GM23338 (cell line): ENCODE measurements at regions not wholly inside any gene's neighbourhood (a gene's known extent, or its start where the extent isn't known, plus 50 kb on each side); places are given as distances from the start of the nearest gene placed in this dataset.

Experiments
- ATAC-seq: fragments of 200-7000 bp; cut with Tn5 transposase; 3 replicates; pipeline ENCODE4 v1.9.1; 2020
- DNase-seq: peaks from one replicate; pipeline ENCODE4 v3.0.0-alpha.2; 2015; ENCODE audit warnings: low spot score
- H2AFZ ChIP-seq: fragments of 200-600 bp; sonication (generic); 2 replicates; pipeline ENCODE4 v1.8.0; 2016; ENCODE audit warnings: antibody characterized with exemption, mild to moderate bottlenecking, moderate library complexity
- H3F3A ChIP-seq: fragments of 200-600 bp; sonication (generic); replicated peaks from 2 replicates; pipeline ENCODE4 v1.8.0; 2017; ENCODE audit warnings: antibody characterized with exemption, mixed run types, low read depth
- H3K27ac ChIP-seq: fragments of 200-600 bp; sonication (generic); 2 replicates; pipeline ENCODE4 v1.6.1; 2016; ENCODE audit warnings: low read depth
- H3K27me3 ChIP-seq: fragments of 200-600 bp; sonication (generic); 2 replicates; pipeline ENCODE4 v1.8.0; 2016; ENCODE audit warnings: mild to moderate bottlenecking, mixed run types, moderate library complexity; ENCODE audit not compliant: insufficient read depth
- H3K36me3 ChIP-seq: fragments of 200-600 bp; sonication (generic); 2 replicates; pipeline ENCODE4 v1.8.0; 2016; ENCODE audit warnings: mild to moderate bottlenecking; ENCODE audit not compliant: insufficient read depth
- H3K4me1 ChIP-seq: fragments of 200-600 bp; sonication (generic); 2 replicates; pipeline ENCODE4 v1.8.0; 2016; ENCODE audit warnings: mild to moderate bottlenecking, moderate library complexity; ENCODE audit not compliant: insufficient read depth
- H3K4me2 ChIP-seq: fragments of 200-600 bp; sonication (generic); 2 replicates; pipeline ENCODE4 v1.7.1; 2017; ENCODE audit warnings: mixed run types
- H3K4me3 ChIP-seq: fragments of 200-600 bp; sonication (generic); 2 replicates; pipeline ENCODE4 v1.6.1; 2016; ENCODE audit warnings: mixed run types
- H3K79me2 ChIP-seq: fragments of 200-600 bp; sonication (generic); replicated peaks from 2 replicates; pipeline ENCODE4 v1.8.0; 2017; ENCODE audit warnings: mild to moderate bottlenecking; ENCODE audit not compliant: insufficient read depth
- H3K9me2 ChIP-seq: fragments of 200-600 bp; sonication (generic); 2 replicates; pipeline ENCODE4 v1.8.0; 2017; ENCODE audit not compliant: insufficient read depth
- H4K20me1 ChIP-seq: fragments of 200-600 bp; sonication (generic); replicated peaks from 2 replicates; pipeline ENCODE4 v1.8.0; 2017; ENCODE audit warnings: mild to moderate bottlenecking; ENCODE audit not compliant: insufficient read depth
- H3K27ac Mint-ChIP-seq: 2 replicates; pipeline ENCODE4 v1.8.0; 2020; ENCODE audit warnings: inconsistent platforms, mild to moderate bottlenecking, moderate library complexity, mixed read lengths
- H3K27me3 Mint-ChIP-seq: 3 replicates; pipeline ENCODE4 v1.8.0; 2022; ENCODE audit warnings: low read depth, mild to moderate bottlenecking, moderate library complexity, mixed read lengths, inconsistent platforms; ENCODE audit not compliant: insufficient read depth, poor library complexity
- H3K36me3 Mint-ChIP-seq: 3 replicates; pipeline ENCODE4 v1.8.0; 2021; ENCODE audit warnings: low read depth, mild to moderate bottlenecking, inconsistent platforms, moderate library complexity, mixed read lengths
- H3K4me1 Mint-ChIP-seq: 3 replicates; pipeline ENCODE4 v1.8.0; 2020; ENCODE audit warnings: mild to moderate bottlenecking, inconsistent platforms, mixed read lengths
- H3K4me3 Mint-ChIP-seq: 3 replicates; pipeline ENCODE4 v1.8.0; 2021; ENCODE audit warnings: moderate library complexity, mild to moderate bottlenecking, inconsistent platforms, mixed read lengths
- H3K9me3 Mint-ChIP-seq: 3 replicates; pipeline ENCODE4 v1.8.0; 2020; ENCODE audit warnings: moderate library complexity, mild to moderate bottlenecking, inconsistent platforms, mixed read lengths
- CREB1 ChIP-seq: fragments of 250-450 bp; sonication (Bioruptor Pico); IDR thresholded peaks from 2 replicates; pipeline ENCODE4 v1.5.0; 2020; ENCODE audit warnings: low read depth, mild to moderate bottlenecking, moderate library complexity
- EZH2 ChIP-seq: fragments of 200-600 bp; sonication (generic); IDR thresholded peaks from one replicate; pipeline ENCODE4 v1.8.0; 2017; ENCODE audit warnings: antibody characterized with exemption, mild to moderate bottlenecking, low read depth; ENCODE audit not compliant: unreplicated experiment
- EZH2phosphoT487 ChIP-seq: fragments of 200-600 bp; sonication (generic); IDR thresholded peaks from one replicate; pipeline ENCODE4 v1.8.1; 2018; ENCODE audit warnings: antibody characterized with exemption; ENCODE audit not compliant: unreplicated experiment
- JUNB ChIP-seq: IDR thresholded peaks from one replicate; pipeline ENCODE4 v1.6.1; 2016; ENCODE audit warnings: antibody characterized with exemption; ENCODE audit not compliant: unreplicated experiment
- POLR2AphosphoS5 ChIP-seq: IDR thresholded peaks from 2 replicates; pipeline ENCODE4 v1.6.1; 2016; ENCODE audit warnings: antibody characterized with exemption, low read depth
- STAT1 ChIP-seq: IDR thresholded peaks from one replicate; pipeline ENCODE4 v1.6.1; 2016; ENCODE audit warnings: antibody characterized with exemption; ENCODE audit not compliant: unreplicated experiment
- ZNF114 ChIP-seq: fragments of 250-450 bp; sonication (Bioruptor Pico); IDR thresholded peaks from 2 replicates; pipeline ENCODE4 v1.5.0; 2020; ENCODE audit warnings: mild to moderate bottlenecking, moderate library complexity
- ZNF331 ChIP-seq: fragments of 250-450 bp; sonication (Bioruptor Pico); IDR thresholded peaks from 2 replicates; pipeline ENCODE4 v1.5.0; 2020; ENCODE audit warnings: low read depth, mild to moderate bottlenecking, moderate library complexity
- TF ChIP-seq, protein P1 (sequence below), 2 experiments: fragments of 200-600 bp in 1 of 2; sonication (generic) in 1 of 2; conservative IDR thresholded peaks; 2 replicates each; pipeline versions ENCODE4 v1.5.1 to v1.6.1; 2016 to 2017; ENCODE audit warnings: antibody characterized with exemption in 2 of 2, low read depth in 2 of 2, mild to moderate bottlenecking in 2 of 2, moderate library complexity in 1 of 2
- TF ChIP-seq, protein P2 (sequence below): IDR thresholded peaks from one replicate; pipeline ENCODE4 v1.6.1; 2018; ENCODE audit warnings: antibody characterized with exemption; ENCODE audit not compliant: unreplicated experiment
- TF ChIP-seq, protein P3 (sequence below): IDR thresholded peaks from 2 replicates; pipeline ENCODE4 v1.6.1; 2016; ENCODE audit warnings: antibody characterized with exemption
- TF ChIP-seq, protein P4 (sequence below): fragments of 250-450 bp; sonication (Bioruptor Pico); IDR thresholded peaks from 2 replicates; pipeline ENCODE4 v1.5.0; 2020; ENCODE audit warnings: mild to moderate bottlenecking, moderate library complexity

DNA sequence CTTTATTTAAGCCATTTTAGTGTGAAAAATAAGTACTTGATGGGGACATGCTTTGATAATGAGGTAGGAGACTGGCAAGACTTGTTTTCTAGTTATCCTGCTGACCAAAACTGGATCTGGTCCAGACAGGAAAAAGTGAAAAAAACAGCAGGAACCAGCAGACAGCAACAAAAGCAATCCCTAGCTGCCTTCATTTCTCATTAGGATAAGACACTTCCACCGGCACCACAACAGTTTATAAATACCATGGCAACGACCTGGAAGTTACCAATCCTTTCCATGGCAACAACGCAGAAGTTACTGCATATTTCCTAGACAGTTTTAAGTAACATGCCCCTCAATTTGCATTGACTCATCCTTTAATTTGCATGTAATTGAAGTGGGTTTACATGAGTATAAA, 993.8 kb upstream of the NCAM2 start:
- TF ChIP-seq, protein P1, sequence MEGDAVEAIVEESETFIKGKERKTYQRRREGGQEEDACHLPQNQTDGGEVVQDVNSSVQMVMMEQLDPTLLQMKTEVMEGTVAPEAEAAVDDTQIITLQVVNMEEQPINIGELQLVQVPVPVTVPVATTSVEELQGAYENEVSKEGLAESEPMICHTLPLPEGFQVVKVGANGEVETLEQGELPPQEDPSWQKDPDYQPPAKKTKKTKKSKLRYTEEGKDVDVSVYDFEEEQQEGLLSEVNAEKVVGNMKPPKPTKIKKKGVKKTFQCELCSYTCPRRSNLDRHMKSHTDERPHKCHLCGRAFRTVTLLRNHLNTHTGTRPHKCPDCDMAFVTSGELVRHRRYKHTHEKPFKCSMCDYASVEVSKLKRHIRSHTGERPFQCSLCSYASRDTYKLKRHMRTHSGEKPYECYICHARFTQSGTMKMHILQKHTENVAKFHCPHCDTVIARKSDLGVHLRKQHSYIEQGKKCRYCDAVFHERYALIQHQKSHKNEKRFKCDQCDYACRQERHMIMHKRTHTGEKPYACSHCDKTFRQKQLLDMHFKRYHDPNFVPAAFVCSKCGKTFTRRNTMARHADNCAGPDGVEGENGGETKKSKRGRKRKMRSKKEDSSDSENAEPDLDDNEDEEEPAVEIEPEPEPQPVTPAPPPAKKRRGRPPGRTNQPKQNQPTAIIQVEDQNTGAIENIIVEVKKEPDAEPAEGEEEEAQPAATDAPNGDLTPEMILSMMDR (conservative IDR thresholded peaks at IDR 0.05; ENCODE audit: low read depth in 2 of 2), result no peak
- TF ChIP-seq, protein P2, sequence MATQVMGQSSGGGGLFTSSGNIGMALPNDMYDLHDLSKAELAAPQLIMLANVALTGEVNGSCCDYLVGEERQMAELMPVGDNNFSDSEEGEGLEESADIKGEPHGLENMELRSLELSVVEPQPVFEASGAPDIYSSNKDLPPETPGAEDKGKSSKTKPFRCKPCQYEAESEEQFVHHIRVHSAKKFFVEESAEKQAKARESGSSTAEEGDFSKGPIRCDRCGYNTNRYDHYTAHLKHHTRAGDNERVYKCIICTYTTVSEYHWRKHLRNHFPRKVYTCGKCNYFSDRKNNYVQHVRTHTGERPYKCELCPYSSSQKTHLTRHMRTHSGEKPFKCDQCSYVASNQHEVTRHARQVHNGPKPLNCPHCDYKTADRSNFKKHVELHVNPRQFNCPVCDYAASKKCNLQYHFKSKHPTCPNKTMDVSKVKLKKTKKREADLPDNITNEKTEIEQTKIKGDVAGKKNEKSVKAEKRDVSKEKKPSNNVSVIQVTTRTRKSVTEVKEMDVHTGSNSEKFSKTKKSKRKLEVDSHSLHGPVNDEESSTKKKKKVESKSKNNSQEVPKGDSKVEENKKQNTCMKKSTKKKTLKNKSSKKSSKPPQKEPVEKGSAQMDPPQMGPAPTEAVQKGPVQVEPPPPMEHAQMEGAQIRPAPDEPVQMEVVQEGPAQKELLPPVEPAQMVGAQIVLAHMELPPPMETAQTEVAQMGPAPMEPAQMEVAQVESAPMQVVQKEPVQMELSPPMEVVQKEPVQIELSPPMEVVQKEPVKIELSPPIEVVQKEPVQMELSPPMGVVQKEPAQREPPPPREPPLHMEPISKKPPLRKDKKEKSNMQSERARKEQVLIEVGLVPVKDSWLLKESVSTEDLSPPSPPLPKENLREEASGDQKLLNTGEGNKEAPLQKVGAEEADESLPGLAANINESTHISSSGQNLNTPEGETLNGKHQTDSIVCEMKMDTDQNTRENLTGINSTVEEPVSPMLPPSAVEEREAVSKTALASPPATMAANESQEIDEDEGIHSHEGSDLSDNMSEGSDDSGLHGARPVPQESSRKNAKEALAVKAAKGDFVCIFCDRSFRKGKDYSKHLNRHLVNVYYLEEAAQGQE, result no peak
- TF ChIP-seq ZNF114 (CRISPR knock-in tag), result no peak
- TF ChIP-seq, protein P3, sequence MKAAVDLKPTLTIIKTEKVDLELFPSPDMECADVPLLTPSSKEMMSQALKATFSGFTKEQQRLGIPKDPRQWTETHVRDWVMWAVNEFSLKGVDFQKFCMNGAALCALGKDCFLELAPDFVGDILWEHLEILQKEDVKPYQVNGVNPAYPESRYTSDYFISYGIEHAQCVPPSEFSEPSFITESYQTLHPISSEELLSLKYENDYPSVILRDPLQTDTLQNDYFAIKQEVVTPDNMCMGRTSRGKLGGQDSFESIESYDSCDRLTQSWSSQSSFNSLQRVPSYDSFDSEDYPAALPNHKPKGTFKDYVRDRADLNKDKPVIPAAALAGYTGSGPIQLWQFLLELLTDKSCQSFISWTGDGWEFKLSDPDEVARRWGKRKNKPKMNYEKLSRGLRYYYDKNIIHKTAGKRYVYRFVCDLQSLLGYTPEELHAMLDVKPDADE, result no peak
- TF ChIP-seq CREB1 (CRISPR knock-in tag), result no peak
- TF ChIP-seq POLR2AphosphoS5, result no peak
- TF ChIP-seq ZNF331, result no peak
- no peak for TF ChIP-seq STAT1
- TF ChIP-seq EZH2, result no peak
- TF ChIP-seq JUNB, result no peak
- TF ChIP-seq, protein P4, sequence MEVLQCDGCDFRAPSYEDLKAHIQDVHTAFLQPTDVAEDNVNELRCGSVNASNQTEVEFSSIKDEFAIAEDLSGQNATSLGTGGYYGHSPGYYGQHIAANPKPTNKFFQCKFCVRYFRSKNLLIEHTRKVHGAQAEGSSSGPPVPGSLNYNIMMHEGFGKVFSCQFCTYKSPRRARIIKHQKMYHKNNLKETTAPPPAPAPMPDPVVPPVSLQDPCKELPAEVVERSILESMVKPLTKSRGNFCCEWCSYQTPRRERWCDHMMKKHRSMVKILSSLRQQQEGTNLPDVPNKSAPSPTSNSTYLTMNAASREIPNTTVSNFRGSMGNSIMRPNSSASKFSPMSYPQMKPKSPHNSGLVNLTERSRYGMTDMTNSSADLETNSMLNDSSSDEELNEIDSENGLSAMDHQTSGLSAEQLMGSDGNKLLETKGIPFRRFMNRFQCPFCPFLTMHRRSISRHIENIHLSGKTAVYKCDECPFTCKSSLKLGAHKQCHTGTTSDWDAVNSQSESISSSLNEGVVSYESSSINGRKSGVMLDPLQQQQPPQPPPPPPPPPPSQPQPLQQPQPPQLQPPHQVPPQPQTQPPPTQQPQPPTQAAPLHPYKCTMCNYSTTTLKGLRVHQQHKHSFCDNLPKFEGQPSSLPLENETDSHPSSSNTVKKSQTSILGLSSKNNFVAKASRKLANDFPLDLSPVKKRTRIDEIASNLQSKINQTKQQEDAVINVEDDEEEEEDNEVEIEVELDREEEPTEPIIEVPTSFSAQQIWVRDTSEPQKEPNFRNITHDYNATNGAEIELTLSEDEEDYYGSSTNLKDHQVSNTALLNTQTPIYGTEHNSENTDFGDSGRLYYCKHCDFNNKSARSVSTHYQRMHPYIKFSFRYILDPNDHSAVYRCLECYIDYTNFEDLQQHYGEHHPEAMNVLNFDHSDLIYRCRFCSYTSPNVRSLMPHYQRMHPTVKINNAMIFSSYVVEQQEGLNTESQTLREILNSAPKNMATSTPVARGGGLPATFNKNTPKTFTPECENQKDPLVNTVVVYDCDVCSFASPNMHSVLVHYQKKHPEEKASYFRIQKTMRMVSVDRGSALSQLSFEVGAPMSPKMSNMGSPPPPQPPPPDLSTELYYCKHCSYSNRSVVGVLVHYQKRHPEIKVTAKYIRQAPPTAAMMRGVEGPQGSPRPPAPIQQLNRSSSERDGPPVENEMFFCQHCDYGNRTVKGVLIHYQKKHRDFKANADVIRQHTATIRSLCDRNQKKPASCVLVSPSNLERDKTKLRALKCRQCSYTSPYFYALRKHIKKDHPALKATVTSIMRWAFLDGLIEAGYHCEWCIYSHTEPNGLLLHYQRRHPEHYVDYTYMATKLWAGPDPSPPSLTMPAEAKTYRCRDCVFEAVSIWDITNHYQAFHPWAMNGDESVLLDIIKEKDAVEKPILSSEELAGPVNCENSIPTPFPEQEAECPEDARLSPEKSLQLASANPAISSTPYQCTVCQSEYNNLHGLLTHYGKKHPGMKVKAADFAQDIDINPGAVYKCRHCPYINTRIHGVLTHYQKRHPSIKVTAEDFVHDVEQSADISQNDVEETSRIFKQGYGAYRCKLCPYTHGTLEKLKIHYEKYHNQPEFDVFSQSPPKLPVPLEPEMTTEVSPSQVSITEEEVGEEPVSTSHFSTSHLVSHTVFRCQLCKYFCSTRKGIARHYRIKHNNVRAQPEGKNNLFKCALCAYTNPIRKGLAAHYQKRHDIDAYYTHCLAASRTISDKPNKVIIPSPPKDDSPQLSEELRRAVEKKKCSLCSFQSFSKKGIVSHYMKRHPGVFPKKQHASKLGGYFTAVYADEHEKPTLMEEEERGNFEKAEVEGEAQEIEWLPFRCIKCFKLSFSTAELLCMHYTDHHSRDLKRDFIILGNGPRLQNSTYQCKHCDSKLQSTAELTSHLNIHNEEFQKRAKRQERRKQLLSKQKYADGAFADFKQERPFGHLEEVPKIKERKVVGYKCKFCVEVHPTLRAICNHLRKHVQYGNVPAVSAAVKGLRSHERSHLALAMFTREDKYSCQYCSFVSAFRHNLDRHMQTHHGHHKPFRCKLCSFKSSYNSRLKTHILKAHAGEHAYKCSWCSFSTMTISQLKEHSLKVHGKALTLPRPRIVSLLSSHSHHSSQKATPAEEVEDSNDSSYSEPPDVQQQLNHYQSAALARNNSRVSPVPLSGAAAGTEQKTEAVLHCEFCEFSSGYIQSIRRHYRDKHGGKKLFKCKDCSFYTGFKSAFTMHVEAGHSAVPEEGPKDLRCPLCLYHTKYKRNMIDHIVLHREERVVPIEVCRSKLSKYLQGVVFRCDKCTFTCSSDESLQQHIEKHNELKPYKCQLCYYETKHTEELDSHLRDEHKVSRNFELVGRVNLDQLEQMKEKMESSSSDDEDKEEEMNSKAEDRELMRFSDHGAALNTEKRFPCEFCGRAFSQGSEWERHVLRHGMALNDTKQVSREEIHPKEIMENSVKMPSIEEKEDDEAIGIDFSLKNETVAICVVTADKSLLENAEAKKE, result no peak
- no peak for TF ChIP-seq EZH2phosphoT487
- H3K27ac Mint-ChIP-seq, result no peak overlapping the region
- Histone ChIP-seq H3K27me3 (no peaks in the 10 kb centered on the region), H3K36me3 (no peaks in the 10 kb centered on the region), H3K9me2 (peaks cover under 1% of the 10 kb centered on the region; the same call in 1 of the 2 replicates), H3K27ac (no peak overlapping the region), H4K20me1 (no peaks in the 10 kb centered on the region), H3K4me2 (no peak overlapping the region), H3K79me2 (no peaks in the 10 kb centered on the region), H2AFZ (no peak overlapping the region), H3F3A (no peaks in the 10 kb centered on the region), H3K4me1 (no peaks in the 10 kb centered on the region), H3K4me3 (no peak overlapping the region)
- H3K27me3 Mint-ChIP-seq, result no peaks in the 10 kb centered on the region
- no peak overlapping the region for H3K4me3 Mint-ChIP-seq
- H3K9me3 Mint-ChIP-seq, result peaks cover 9% of the 10 kb centered on the region; the same call in 2 of the 3 replicates
- peaks cover 1% of the 10 kb centered on the region; the same call in 1 of the 3 replicates for H3K36me3 Mint-ChIP-seq
- no peaks in the 10 kb centered on the region for H3K4me1 Mint-ChIP-seq
- ATAC-seq (no peak), DNase-seq (peak; percentile 28)
